SK-N-MC (cell line): ENCODE measurements at regions not wholly inside any gene's neighbourhood (a gene's known extent, or its start where the extent isn't known, plus 50 kb on each side); places are given as distances from the start of the nearest gene placed in this dataset.

Experiments used
- EZH2 ChIP-seq: fragments of 200-600 bp; sonication (generic); IDR thresholded peaks from one replicate; pipeline ENCODE4 v1.6.1; 2017; ENCODE audit warnings: antibody characterized with exemption
- FOXP2 ChIP-seq: optimal IDR thresholded peaks from 2 replicates; pipeline ENCODE3; 2011; ENCODE audit warnings: mild to moderate bottlenecking, moderate library complexity; ENCODE audit not compliant: insufficient read depth; ENCODE audit errors: extremely low read length, control extremely low read depth
- POLR2AphosphoS5 ChIP-seq: IDR thresholded peaks from 2 replicates; pipeline ENCODE4 v1.6.1; 2012; ENCODE audit warnings: mild to moderate bottlenecking, low read depth, low read length, borderline replicate concordance

DNA sequence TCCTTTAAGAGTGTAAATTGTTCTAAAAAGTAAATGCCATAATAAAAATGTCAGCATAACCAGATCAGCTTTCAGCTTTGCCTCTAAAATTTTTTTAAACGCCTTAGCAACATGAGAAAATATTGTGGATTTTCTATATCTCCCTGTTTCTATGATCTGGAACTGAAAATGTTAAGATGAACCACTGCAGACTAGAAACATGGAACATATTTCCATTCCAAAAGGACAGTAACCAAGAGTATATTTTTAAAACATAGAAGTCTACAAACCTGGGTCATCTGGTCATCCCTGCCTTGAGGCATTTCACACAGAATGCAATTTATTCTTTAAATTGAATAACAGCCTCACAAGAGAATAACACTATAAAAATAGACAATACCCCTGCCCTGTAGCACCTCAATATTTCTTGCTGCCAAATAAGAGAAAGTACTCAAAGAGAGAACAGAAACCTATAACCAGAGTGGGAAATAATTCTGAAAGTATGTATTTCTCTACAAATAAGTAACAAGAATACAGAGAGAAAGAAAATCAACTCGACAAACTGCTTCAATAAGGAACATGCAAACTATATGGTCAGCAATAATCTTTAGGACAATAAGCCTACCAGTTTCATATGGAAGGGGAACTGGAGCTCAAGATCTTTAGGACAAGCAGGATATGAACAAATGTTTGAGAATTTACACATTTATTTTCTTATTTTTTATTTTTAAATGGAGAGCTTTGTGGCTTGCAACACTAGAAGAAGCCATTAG, 949.0 kb downstream of the EPHA3 start:
- no peak for TF ChIP-seq EZH2
- TF ChIP-seq POLR2AphosphoS5 = no peak
- no peak for TF ChIP-seq FOXP2
